ENCODE measurements at regions not wholly inside any gene's neighbourhood (a gene's known extent, or its start where the extent isn't known, plus 50 kb on each side); places are given as distances from the start of the nearest gene placed in this dataset.

DNA sequence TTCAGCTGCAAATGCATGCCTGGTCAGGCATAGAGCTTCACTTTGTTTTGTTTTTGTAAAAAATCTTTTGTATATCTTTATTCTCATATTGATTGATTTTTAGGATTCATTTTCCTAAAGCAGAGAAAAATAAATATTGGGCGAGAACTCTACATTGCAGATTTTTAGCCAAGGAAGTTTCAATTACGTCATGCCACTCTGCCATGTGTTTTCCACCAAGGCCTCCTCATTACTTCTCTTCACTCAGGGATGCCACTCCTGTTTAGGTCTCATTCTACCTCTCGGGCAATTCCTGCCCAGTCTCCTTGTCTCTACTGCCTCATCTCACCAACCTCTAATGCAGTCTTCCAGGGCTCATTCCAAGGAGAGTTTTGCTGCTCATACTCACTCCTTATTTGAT, 497.3 kb upstream of the SPTLC3 start:
- DNase-seq (ENCODE audit: low read depth), result no peak
- no peak for TF ChIP-seq CTCF (conservative IDR thresholded peaks at IDR 0.05; ENCODE audit: low read depth, low read length)
- no peak overlapping the region for H3K4me3 ChIP-seq (ENCODE audit: low read depth, low read length)

GRCh38 chr20:12512755-12513154, 496.0 kb upstream of the SPTLC3 start:
- DNase-seq (ENCODE audit: low read depth), result no peak
- no peak overlapping the region for H3K4me3 ChIP-seq (ENCODE audit: low read depth, low read length)
- no peak for TF ChIP-seq CTCF (conservative IDR thresholded peaks at IDR 0.05; ENCODE audit: low read depth, low read length)

- TF ChIP-seq CTCF (conservative IDR thresholded peaks at IDR 0.05; ENCODE audit: low read depth, low read length), result no peak
- DNase-seq (ENCODE audit: low read depth), result no peak
- no peak overlapping the region for H3K4me3 ChIP-seq (ENCODE audit: low read depth, low read length)
Observed at GRCh38 chr20:12528104-12528503, 480.7 kb upstream of the SPTLC3 start.

GRCh38 chr20:12528591-12529041, 480.2 kb upstream of the SPTLC3 start:
- TF ChIP-seq CTCF (conservative IDR thresholded peaks at IDR 0.05; ENCODE audit: low read depth, low read length), result no peak
- no peak overlapping the region for H3K4me3 ChIP-seq (ENCODE audit: low read depth, low read length)
- DNase-seq (ENCODE audit: low read depth), result no peak

DNA sequence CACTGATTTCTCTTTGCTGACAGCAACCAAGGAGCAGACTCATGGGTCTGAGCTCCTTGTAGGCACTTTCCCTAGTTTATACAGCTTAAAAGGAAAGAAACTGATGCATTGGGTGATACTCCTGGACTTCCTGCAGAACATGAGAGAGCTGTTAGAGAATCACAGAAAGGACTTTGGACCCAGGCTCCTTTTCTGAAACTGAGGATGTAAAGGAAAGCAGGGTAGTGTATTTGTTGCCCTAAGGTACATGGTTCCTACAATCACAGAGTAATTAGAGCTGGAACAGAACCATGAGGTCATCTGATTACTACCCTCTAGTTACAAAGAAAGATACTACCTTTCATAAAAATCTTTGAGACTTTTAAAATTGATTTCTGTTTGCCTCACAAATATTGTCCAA, 477.1 kb upstream of the SPTLC3 start:
- H3K4me3 ChIP-seq (ENCODE audit: low read depth, low read length), result no peak overlapping the region
- TF ChIP-seq CTCF (conservative IDR thresholded peaks at IDR 0.05; ENCODE audit: low read depth, low read length), result no peak
- DNase-seq (ENCODE audit: low read depth), result no peak

GRCh38 chr20:12535316-12535715, 473.5 kb upstream of the SPTLC3 start:
- H3K4me3 ChIP-seq (ENCODE audit: low read depth, low read length), result no peak overlapping the region
- TF ChIP-seq CTCF (conservative IDR thresholded peaks at IDR 0.05; ENCODE audit: low read depth, low read length), result no peak
- no peak for DNase-seq (ENCODE audit: low read depth)

- no peak overlapping the region for H3K4me3 ChIP-seq (ENCODE audit: low read depth, low read length)
- no peak for DNase-seq (ENCODE audit: low read depth)
- no peak for TF ChIP-seq CTCF (conservative IDR thresholded peaks at IDR 0.05; ENCODE audit: low read depth, low read length)
Observed at GRCh38 chr20:12535770-12536169, 473.0 kb upstream of the SPTLC3 start.

Measured in choroid plexus epithelial cell (primary cell).